Liver (tissue), 3 donors: ENCODE measurements at regions not wholly inside any gene's neighbourhood (a gene's known extent, or its start where the extent isn't known, plus 50 kb on each side); places are given as distances from the start of the nearest gene placed in this dataset.

ENCODE experiments used
- FOXA1 ChIP-seq: IDR thresholded peaks from 2 replicates; pipeline ENCODE4 v1.6.1; 2016; ENCODE audit warnings: antibody characterized with exemption
- GABPA ChIP-seq, 2 donors: IDR thresholded peaks in 1 of 2; conservative IDR thresholded peaks in 1 of 2; 2 replicates each; pipeline ENCODE4 v1.6.1; 2016; ENCODE audit warnings: antibody characterized with exemption in 2 of 2, mild to moderate bottlenecking in 1 of 2, moderate library complexity in 1 of 2
- JUND ChIP-seq, 2 donors: IDR thresholded peaks; 2 replicates each; pipeline ENCODE4 v1.6.1; 2016; ENCODE audit warnings: antibody characterized with exemption in 2 of 2
- RAD21 ChIP-seq, 2 donors: IDR thresholded peaks; 2 replicates each; pipeline ENCODE4 v1.6.1; 2016; ENCODE audit warnings: antibody characterized with exemption in 2 of 2, mild to moderate bottlenecking in 2 of 2
- RXRA ChIP-seq, 2 donors: IDR thresholded peaks; 2 replicates each; pipeline ENCODE4 v1.6.1; 2017 to 2018; ENCODE audit warnings: antibody characterized with exemption in 2 of 2, mild to moderate bottlenecking in 1 of 2
- SP1 ChIP-seq: IDR thresholded peaks from 2 replicates; pipeline ENCODE4 v1.6.1; 2018; ENCODE audit warnings: antibody characterized with exemption, mild to moderate bottlenecking
- TAF1 ChIP-seq: conservative IDR thresholded peaks from 2 replicates; pipeline ENCODE4 v1.6.1; 2016; ENCODE audit warnings: antibody characterized with exemption, mild to moderate bottlenecking
- YY1 ChIP-seq: IDR thresholded peaks from 2 replicates; pipeline ENCODE4 v1.6.1; 2016; ENCODE audit warnings: antibody characterized with exemption, mild to moderate bottlenecking
- TF ChIP-seq, protein P1 (sequence below): IDR thresholded peaks from 2 replicates; pipeline ENCODE4 v1.6.1; 2016; ENCODE audit warnings: antibody characterized with exemption
- TF ChIP-seq, protein P2 (sequence below): fragments of 150-350 bp; IDR thresholded peaks from 2 replicates; pipeline ENCODE4 v1.5.1; 2017; ENCODE audit warnings: improper control_type of control experiment, low read depth, low read length; ENCODE audit not compliant: missing input control
- TF ChIP-seq, protein P3 (sequence below): IDR thresholded peaks from 2 replicates; pipeline ENCODE4 v1.6.1; 2016; ENCODE audit warnings: antibody characterized with exemption
- TF ChIP-seq, protein P4 (sequence below): IDR thresholded peaks from 2 replicates; pipeline ENCODE4 v1.6.1; 2016; ENCODE audit warnings: antibody characterized with exemption
- TF ChIP-seq, protein P5 (sequence below): IDR thresholded peaks from 2 replicates; pipeline ENCODE4 v1.6.1; 2016; ENCODE audit warnings: antibody characterized with exemption, mild to moderate bottlenecking
- donor health status: healthy.
- donor health status: healthy.

DNA sequence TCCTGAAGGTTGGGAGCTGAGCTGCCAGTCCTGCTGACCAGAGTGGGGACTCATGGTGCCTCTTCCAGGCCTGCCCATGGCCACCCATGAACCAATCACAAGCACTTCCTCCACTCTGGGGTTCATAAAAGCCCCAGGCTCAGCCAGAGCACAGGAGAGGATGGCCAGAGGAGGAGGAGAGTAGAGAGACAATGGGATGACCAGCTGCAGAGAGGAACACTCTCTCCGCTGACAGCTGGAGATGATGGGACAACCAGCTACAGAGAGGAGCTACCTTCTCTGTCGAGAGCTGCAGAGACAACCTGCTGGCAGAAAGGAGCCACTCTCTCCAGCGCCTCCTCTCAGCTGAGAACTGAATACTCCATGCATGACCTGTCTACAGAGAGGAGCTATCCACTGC is 886.1 kb downstream of the BCL11B start:
- TF ChIP-seq, protein P1, sequence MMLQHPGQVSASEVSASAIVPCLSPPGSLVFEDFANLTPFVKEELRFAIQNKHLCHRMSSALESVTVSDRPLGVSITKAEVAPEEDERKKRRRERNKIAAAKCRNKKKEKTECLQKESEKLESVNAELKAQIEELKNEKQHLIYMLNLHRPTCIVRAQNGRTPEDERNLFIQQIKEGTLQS: no peak
- TF ChIP-seq, protein P2, sequence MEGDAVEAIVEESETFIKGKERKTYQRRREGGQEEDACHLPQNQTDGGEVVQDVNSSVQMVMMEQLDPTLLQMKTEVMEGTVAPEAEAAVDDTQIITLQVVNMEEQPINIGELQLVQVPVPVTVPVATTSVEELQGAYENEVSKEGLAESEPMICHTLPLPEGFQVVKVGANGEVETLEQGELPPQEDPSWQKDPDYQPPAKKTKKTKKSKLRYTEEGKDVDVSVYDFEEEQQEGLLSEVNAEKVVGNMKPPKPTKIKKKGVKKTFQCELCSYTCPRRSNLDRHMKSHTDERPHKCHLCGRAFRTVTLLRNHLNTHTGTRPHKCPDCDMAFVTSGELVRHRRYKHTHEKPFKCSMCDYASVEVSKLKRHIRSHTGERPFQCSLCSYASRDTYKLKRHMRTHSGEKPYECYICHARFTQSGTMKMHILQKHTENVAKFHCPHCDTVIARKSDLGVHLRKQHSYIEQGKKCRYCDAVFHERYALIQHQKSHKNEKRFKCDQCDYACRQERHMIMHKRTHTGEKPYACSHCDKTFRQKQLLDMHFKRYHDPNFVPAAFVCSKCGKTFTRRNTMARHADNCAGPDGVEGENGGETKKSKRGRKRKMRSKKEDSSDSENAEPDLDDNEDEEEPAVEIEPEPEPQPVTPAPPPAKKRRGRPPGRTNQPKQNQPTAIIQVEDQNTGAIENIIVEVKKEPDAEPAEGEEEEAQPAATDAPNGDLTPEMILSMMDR: no peak
- TF ChIP-seq TAF1: no peak
- TF ChIP-seq RAD21 (IDR thresholded peaks at IDR 0.05): no peak
- TF ChIP-seq FOXA1: no peak
- TF ChIP-seq YY1: no peak
- no peak for TF ChIP-seq SP1
- no peak for TF ChIP-seq JUND (IDR thresholded peaks at IDR 0.05)
- TF ChIP-seq, protein P3, sequence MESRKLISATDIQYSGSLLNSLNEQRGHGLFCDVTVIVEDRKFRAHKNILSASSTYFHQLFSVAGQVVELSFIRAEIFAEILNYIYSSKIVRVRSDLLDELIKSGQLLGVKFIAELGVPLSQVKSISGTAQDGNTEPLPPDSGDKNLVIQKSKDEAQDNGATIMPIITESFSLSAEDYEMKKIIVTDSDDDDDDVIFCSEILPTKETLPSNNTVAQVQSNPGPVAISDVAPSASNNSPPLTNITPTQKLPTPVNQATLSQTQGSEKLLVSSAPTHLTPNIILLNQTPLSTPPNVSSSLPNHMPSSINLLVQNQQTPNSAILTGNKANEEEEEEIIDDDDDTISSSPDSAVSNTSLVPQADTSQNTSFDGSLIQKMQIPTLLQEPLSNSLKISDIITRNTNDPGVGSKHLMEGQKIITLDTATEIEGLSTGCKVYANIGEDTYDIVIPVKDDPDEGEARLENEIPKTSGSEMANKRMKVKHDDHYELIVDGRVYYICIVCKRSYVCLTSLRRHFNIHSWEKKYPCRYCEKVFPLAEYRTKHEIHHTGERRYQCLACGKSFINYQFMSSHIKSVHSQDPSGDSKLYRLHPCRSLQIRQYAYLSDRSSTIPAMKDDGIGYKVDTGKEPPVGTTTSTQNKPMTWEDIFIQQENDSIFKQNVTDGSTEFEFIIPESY: no peak
- TF ChIP-seq, protein P4, sequence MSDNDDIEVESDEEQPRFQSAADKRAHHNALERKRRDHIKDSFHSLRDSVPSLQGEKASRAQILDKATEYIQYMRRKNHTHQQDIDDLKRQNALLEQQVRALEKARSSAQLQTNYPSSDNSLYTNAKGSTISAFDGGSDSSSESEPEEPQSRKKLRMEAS: no peak
- TF ChIP-seq, protein P5, sequence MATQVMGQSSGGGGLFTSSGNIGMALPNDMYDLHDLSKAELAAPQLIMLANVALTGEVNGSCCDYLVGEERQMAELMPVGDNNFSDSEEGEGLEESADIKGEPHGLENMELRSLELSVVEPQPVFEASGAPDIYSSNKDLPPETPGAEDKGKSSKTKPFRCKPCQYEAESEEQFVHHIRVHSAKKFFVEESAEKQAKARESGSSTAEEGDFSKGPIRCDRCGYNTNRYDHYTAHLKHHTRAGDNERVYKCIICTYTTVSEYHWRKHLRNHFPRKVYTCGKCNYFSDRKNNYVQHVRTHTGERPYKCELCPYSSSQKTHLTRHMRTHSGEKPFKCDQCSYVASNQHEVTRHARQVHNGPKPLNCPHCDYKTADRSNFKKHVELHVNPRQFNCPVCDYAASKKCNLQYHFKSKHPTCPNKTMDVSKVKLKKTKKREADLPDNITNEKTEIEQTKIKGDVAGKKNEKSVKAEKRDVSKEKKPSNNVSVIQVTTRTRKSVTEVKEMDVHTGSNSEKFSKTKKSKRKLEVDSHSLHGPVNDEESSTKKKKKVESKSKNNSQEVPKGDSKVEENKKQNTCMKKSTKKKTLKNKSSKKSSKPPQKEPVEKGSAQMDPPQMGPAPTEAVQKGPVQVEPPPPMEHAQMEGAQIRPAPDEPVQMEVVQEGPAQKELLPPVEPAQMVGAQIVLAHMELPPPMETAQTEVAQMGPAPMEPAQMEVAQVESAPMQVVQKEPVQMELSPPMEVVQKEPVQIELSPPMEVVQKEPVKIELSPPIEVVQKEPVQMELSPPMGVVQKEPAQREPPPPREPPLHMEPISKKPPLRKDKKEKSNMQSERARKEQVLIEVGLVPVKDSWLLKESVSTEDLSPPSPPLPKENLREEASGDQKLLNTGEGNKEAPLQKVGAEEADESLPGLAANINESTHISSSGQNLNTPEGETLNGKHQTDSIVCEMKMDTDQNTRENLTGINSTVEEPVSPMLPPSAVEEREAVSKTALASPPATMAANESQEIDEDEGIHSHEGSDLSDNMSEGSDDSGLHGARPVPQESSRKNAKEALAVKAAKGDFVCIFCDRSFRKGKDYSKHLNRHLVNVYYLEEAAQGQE: no peak
- TF ChIP-seq GABPA (IDR thresholded peaks at IDR 0.05 in 1 of 2, conservative IDR thresholded peaks at IDR 0.05 in 1 of 2): no peak
- TF ChIP-seq RXRA (IDR thresholded peaks at IDR 0.05): no peak
